ENCODE measurements at regions not wholly inside any gene's neighbourhood (a gene's known extent, or its start where the extent isn't known, plus 50 kb on each side); places are given as distances from the start of the nearest gene placed in this dataset.

DNA sequence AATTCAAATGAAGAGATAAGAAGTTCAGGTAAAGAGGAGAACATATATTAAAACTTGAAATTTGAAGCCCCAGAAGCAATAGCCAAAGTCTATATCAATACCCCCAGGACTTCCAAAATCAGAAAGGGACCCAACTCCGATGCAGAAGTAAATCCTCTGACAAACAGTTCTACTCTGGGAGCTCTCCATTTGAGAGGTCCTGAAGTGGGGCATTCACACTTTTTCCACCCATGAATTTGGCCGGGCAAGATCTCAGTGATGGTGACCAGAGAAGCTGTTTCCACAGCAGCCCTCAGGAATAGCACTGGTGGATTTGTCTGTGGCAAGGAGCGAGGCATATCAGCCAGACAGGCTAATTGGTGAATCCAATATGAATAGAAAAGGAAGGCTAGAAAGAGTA, 313.6 kb upstream of the MC4R start:
- TF ChIP-seq, protein P1, sequence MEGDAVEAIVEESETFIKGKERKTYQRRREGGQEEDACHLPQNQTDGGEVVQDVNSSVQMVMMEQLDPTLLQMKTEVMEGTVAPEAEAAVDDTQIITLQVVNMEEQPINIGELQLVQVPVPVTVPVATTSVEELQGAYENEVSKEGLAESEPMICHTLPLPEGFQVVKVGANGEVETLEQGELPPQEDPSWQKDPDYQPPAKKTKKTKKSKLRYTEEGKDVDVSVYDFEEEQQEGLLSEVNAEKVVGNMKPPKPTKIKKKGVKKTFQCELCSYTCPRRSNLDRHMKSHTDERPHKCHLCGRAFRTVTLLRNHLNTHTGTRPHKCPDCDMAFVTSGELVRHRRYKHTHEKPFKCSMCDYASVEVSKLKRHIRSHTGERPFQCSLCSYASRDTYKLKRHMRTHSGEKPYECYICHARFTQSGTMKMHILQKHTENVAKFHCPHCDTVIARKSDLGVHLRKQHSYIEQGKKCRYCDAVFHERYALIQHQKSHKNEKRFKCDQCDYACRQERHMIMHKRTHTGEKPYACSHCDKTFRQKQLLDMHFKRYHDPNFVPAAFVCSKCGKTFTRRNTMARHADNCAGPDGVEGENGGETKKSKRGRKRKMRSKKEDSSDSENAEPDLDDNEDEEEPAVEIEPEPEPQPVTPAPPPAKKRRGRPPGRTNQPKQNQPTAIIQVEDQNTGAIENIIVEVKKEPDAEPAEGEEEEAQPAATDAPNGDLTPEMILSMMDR (conservative IDR thresholded peaks at IDR 0.05; ENCODE audit: low read depth, low read length): no peak
- TF ChIP-seq EZH2 (IDR thresholded peaks at IDR 0.05; ENCODE audit: borderline replicate concordance, low read depth, low read length, poor library complexity, severe bottlenecking): no peak
- H3K9me3 ChIP-seq (ENCODE audit: low read depth, low read length, poor library complexity, severe bottlenecking): no peaks in the 10 kb centered on the region
- ChIA-PET CTCF (no interaction called here), POLR2A (ENCODE audit: low non-redundant PET) (no interaction called here)
- H3K4me1 ChIP-seq (ENCODE audit: insufficient read depth, low read length, poor library complexity, severe bottlenecking): no peaks in the 10 kb centered on the region
- H3K36me3 ChIP-seq (ENCODE audit: insufficient read depth, low read length, poor library complexity, severe bottlenecking): no peaks in the 10 kb centered on the region
- no TSS peak for BruUV-seq (replicated peaks)
- intact Hi-C loops (cut with micrococcal nuclease; ENCODE audit: unreplicated experiment): loop anchor here (5.0 kb wide), 1 partner anchor 816 kb away; no protein-coding TSS in a partner anchor
- H3K27ac ChIP-seq (ENCODE audit: low read depth, low read length, poor library complexity, severe bottlenecking): no peak overlapping the region
- no peak overlapping the region for H3K4me3 ChIP-seq (ENCODE audit: low read depth, low read length, poor library complexity, severe bottlenecking)
- peaks cover 3% of the 10 kb centered on the region for H3K27me3 ChIP-seq (replicated peaks; ENCODE audit: insufficient read depth, low read depth, low read length, poor library complexity)
- no peak for DNase-seq (ENCODE audit: low spot score)

DNA sequence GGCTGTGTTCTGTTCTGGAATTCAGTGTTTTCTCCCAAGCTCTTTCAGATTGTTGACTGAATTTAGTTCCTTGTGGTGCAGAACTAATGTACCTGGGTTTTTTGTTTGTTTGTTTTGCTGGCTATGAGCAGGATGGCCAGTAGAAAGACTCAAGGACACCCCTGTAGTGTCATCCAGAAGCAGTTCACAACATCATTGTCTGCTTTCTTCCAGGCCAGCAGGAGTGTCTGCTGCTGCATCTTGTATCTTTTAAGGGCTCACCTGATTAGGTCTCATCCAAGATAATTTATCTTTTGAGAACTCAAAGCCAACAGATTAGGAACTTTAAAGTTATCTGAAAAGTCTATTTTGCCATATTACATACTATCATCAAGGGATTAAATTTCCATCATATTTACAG, 318.5 kb upstream of the MC4R start:
- Histone ChIP-seq H3K4me1 (ENCODE audit: insufficient read depth, low read length, poor library complexity, severe bottlenecking) (no peaks in the 10 kb centered on the region), H3K27ac (ENCODE audit: low read depth, low read length, poor library complexity, severe bottlenecking) (no peak overlapping the region), H3K36me3 (ENCODE audit: insufficient read depth, low read length, poor library complexity, severe bottlenecking) (no peaks in the 10 kb centered on the region), H3K9me3 (ENCODE audit: low read depth, low read length, poor library complexity, severe bottlenecking) (no peaks in the 10 kb centered on the region), H3K27me3 (replicated peaks; ENCODE audit: insufficient read depth, low read depth, low read length, poor library complexity) (peaks cover 3% of the 10 kb centered on the region), H3K4me3 (ENCODE audit: low read depth, low read length, poor library complexity, severe bottlenecking) (no peak overlapping the region)
- CTCF ChIA-PET: no interaction called here
- POLR2A ChIA-PET (ENCODE audit: low non-redundant PET): no interaction called here
- TF ChIP-seq, protein P1 (conservative IDR thresholded peaks at IDR 0.05; ENCODE audit: low read depth, low read length): no peak
- no peak for TF ChIP-seq EZH2 (IDR thresholded peaks at IDR 0.05; ENCODE audit: borderline replicate concordance, low read depth, low read length, poor library complexity, severe bottlenecking)
- no peak for DNase-seq (ENCODE audit: low spot score)
- no TSS peak for BruUV-seq (replicated peaks)
- intact Hi-C loops (cut with micrococcal nuclease; ENCODE audit: unreplicated experiment): no loop called here

DNA sequence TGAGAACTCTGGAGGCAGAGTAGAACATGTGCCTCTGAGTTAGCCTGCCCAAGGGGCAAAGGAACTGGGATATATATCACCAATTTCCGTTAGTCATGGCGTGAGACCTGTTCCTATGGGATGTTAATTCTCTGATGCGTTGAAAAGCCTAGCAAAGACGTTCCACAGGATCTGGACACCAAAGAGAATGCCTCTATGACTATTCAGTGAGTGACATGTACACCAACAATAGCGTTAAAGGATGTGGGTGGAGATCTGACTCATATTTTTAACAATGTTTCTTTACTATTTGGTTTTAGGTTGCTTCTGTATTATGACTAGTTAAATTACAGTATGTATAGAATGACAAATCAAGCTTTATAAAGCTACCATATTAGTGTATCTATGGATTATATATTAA, 320.9 kb upstream of the MC4R start:
- BruUV-seq (replicated peaks): no TSS peak
- Histone ChIP-seq H3K9me3 (ENCODE audit: low read depth, low read length, poor library complexity, severe bottlenecking) (no peaks in the 10 kb centered on the region), H3K27me3 (replicated peaks; ENCODE audit: insufficient read depth, low read depth, low read length, poor library complexity) (no peaks in the 10 kb centered on the region), H3K27ac (ENCODE audit: low read depth, low read length, poor library complexity, severe bottlenecking) (no peak overlapping the region), H3K36me3 (ENCODE audit: insufficient read depth, low read length, poor library complexity, severe bottlenecking) (no peaks in the 10 kb centered on the region), H3K4me1 (ENCODE audit: insufficient read depth, low read length, poor library complexity, severe bottlenecking) (no peaks in the 10 kb centered on the region), H3K4me3 (ENCODE audit: low read depth, low read length, poor library complexity, severe bottlenecking) (no peak overlapping the region)
- TF ChIP-seq EZH2 (IDR thresholded peaks at IDR 0.05; ENCODE audit: borderline replicate concordance, low read depth, low read length, poor library complexity, severe bottlenecking): no peak
- TF ChIP-seq, protein P1 (conservative IDR thresholded peaks at IDR 0.05; ENCODE audit: low read depth, low read length): no peak
- intact Hi-C loops (cut with micrococcal nuclease; ENCODE audit: unreplicated experiment): no loop called here
- ChIA-PET CTCF (no interaction called here), POLR2A (ENCODE audit: low non-redundant PET) (no interaction called here)
- DNase-seq (ENCODE audit: low spot score): no peak

Data from A673 (cell line).